Astrocyte of the cerebellum (primary cell): ENCODE measurements at regions not wholly inside any gene's neighbourhood (a gene's known extent, or its start where the extent isn't known, plus 50 kb on each side); places are given as distances from the start of the nearest gene placed in this dataset.

Source experiments
- DNase-seq: peaks from one replicate; pipeline ENCODE4 v3.0.0-alpha.2; 2011; ENCODE audit warnings: low read depth
- H3K4me3 ChIP-seq: 2 replicates; pipeline ENCODE4 v1.5.1; 2011; ENCODE audit warnings: mild to moderate bottlenecking, low read depth, low read length, moderate library complexity
- in situ Hi-C: cut with HindIII; loops from 2 replicates; pipeline ENCODE4 v1.10.0; 2017; ENCODE audit warnings: low sequenced_read_pairs
- TF ChIP-seq, protein P1 (sequence below): IDR thresholded peaks from 2 replicates; pipeline ENCODE4 v1.5.1; 2012; ENCODE audit warnings: low read length, low read depth, moderate library complexity, mild to moderate bottlenecking; ENCODE audit errors: missing control alignments

DNA sequence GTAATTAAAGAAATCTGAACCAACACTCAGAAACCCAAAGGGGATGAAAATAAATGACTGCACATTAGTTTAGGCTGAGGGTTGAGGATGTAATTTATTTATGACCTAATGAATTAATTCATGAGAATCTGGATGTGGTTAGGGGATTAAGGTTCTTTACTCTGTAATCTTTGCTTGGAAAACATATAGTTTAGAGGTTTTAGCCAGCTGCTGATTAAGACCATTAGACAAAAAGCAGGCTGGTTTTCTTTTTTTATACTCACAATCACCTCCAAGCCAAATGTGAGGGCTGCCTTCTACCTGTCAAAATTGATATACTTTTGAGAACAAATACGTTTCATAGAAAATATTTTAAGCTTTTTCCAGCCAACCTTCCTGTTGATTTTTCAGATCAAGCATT, 2705.8 kb downstream of the PCDH7 start:
- in situ Hi-C loops: no loop called here
- no peak for DNase-seq
- H3K4me3 ChIP-seq: no peak overlapping the region
- TF ChIP-seq, protein P1, sequence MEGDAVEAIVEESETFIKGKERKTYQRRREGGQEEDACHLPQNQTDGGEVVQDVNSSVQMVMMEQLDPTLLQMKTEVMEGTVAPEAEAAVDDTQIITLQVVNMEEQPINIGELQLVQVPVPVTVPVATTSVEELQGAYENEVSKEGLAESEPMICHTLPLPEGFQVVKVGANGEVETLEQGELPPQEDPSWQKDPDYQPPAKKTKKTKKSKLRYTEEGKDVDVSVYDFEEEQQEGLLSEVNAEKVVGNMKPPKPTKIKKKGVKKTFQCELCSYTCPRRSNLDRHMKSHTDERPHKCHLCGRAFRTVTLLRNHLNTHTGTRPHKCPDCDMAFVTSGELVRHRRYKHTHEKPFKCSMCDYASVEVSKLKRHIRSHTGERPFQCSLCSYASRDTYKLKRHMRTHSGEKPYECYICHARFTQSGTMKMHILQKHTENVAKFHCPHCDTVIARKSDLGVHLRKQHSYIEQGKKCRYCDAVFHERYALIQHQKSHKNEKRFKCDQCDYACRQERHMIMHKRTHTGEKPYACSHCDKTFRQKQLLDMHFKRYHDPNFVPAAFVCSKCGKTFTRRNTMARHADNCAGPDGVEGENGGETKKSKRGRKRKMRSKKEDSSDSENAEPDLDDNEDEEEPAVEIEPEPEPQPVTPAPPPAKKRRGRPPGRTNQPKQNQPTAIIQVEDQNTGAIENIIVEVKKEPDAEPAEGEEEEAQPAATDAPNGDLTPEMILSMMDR: no peak

DNA sequence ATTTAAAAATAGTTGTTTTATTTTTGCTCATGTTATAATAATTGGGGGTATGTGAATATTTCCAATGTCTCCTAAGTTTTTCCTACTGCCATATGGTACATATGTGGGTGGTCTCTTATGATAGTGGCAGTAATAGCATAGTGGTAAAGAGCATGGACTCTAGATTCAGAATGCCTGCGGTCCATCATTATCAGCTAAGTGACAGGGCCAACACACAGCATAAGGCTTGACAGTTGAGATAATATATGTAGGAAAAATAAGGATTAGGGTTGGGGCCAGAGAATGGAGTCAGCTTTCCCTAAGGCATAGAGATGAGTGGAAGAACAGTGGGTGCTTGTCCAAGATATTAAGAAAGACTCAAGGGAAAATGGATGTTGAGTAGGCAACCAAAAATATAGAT, 2707.5 kb downstream of the PCDH7 start:
- H3K4me3 ChIP-seq: no peak overlapping the region
- in situ Hi-C loops: no loop called here
- no peak for DNase-seq
- TF ChIP-seq, protein P1: no peak

DNA sequence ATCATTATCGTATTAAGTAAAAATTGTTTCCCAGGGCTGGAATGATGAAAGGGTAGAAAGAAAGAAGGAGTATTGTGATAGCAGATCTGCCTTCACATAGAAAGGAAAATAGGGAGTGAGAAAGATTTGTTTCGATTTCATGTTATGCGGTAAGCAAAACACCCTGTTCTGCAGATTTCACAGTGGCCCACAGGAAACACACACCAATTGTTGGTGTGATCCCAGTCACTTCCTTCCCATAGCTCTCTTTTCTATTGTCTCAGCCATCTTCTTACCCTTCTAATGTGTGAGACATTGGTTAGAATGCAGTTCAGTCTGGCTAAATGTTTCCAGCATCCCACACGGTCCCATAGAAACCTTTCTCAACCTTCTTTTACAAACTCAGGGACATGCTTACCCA, 2709.8 kb downstream of the PCDH7 start:
- H3K4me3 ChIP-seq: no peak overlapping the region
- DNase-seq: no peak
- TF ChIP-seq, protein P1: no peak
- in situ Hi-C loops: no loop called here

DNA sequence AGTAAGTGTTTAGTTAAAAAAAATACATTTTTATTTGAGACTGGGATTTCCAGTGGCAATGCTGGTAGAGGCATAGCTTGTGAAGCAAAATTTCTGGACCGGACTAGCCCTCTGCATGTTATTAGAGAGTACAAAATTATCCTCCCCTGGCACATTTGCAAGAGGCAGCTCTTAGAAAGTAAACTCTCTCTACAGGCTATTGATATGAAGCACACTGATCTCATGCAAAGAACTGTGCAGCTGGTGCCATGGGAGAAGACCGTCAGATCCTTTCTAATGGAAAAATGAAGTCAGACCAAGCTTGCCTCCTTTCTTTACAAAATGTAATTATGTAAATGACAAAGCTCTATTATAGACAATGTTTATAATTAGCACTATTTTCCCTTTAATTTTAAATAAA, 2717.2 kb downstream of the PCDH7 start:
- in situ Hi-C loops: no loop called here
- TF ChIP-seq, protein P1: no peak
- no peak for DNase-seq
- no peak overlapping the region for H3K4me3 ChIP-seq

DNA sequence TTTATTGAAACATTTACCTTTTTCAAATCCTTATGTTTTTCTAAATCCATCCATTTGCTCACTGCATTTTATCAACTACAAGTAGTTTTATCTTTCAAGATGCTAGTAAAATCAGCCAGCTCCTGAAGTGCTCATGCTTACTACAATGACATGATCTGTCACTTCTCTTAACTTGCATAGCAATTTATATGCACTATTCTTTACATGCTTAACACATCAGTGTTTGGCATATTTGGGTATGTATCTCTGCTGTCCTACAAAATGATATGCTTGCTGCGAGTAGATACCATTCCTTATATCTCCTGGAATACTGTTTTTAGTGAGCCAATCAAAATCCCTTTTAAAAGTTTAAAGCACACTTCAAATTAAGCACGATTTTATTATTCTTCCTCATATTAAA, 2726.8 kb downstream of the PCDH7 start:
- no peak for DNase-seq
- TF ChIP-seq, protein P1: no peak
- no peak overlapping the region for H3K4me3 ChIP-seq
- in situ Hi-C loops: no loop called here

DNA sequence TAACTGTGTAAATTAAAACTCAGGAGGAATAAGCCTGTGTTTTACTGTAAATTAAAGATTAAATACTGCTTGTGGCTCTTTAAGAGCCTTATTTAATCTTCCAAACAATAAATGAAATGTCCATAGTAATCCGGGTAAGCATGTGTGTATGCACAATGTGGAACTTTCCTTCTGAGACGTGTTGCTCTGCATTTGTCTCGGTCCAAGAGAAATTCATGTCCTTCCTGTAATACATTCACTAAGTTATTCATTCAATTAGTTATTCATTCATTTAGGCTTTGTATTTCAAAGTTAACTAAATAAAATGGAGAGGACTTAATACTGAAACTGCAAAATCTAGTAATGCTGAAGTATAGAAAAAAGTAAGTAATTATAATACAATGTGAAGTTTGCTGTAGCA, 2728.8 kb downstream of the PCDH7 start:
- TF ChIP-seq, protein P1: no peak
- no peak overlapping the region for H3K4me3 ChIP-seq
- in situ Hi-C loops: no loop called here
- DNase-seq: no peak

DNA sequence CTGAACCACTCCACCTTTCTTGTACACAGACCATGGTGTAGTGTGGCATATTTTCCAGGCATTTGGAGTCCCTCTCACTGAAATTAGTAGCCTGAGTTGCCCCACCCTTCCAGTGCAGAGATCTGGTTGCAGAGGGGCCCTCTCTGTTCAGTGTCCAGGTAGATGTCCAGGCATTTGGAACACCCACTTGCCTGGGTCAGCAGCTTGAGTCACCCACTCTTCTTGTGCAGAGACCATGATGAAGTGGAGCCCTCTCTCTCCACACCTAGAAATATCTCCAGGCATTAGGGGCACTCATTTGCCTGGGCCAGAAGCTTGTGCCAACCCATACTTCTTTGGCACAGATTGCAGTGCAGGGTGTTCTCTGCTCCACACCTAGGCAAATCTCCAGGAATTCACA, 2733.3 kb downstream of the PCDH7 start:
- in situ Hi-C loops: no loop called here

More for the DNA sequence above, 2733.3 kb downstream of the PCDH7 start:
- DNase-seq: no peak
- H3K4me3 ChIP-seq: no peak overlapping the region
- TF ChIP-seq, protein P1: no peak
